HPDE6-E6E7 (cell line): ENCODE measurements at regions not wholly inside any gene's neighbourhood (a gene's known extent, or its start where the extent isn't known, plus 50 kb on each side); places are given as distances from the start of the nearest gene placed in this dataset.

Experiments
- DNase-seq: peaks from one replicate; pipeline ENCODE4 v3.0.0; 2011; ENCODE audit warnings: missing footprints; ENCODE audit errors: extremely low spot score

DNA sequence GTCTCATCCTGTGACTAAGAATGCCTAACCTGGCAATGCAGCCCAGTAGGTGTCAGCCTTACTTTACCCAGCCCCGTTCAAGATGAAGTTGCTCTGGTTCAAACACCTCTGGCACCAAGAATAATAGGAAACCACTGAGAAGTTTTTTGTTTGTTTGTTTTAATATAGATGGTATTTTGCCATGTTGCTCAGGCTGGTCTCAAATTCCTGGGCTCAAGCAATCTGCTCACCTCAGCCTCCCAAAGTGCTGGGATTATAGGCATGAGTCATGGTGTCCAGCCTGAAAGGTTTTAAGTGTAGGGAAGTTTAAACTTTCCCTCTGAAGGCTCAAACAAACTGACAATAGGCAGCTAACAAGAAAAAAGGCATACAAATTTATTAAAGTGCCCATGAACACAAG is 51.2 kb upstream of the ABCC4 start:
- no peak for DNase-seq

DNA sequence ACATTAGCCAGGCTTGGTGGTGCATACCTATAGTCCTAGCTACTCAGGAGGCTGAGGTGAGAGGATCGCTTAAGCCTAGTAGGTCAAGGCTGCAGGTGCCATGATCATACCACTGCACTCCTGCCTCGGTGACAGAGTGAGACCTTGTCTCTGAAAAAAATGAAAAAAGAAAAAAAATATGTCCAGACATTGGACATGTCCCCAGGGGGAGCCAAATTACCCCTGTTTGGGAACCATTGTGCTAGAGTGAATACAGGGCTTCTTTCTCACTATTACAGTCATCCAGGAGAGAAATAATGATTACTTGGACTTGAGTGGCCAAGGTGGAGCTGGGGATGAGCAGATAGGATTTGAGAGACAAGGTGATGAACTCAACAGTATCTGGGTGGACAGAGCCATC is 52.9 kb upstream of the ABCC4 start:
- no peak for DNase-seq

DNA sequence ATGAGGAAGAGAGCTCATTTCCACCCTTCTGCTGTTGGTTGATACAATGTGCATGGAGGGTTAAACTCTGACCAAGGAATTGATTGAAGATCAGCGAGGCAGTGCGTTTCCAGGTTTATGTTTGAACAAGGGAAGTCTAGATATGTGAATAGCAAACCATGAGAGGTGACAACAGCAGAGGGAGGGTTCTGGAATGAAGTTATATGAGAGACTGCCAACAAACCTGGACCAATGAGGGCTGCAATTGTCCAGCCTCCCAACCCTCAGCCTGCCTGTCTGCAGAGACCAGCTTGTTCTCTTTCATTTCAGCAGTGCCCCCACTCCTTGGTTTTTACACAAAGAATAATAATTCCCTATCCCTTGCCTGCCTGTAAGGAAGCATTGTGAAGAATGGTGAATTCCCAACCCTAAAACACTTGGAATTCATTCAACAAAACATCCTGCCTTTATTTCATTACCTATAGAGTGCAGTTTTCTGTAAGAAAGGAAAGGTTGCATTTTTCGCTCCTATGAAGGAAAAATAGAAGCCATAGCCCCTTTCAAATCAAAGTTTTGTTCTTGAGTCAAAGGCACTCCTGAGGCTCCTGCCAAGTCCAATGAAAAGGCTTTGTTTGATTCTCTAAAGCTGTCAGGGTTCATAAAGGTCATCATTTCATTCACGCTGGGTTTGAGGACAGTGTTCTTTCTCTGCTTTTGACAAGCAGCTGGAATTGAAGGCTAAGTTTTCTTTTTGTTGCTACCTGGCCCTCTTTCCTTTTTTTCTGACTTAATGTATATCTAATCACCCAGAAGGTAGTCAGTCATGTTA is 53.6 kb upstream of the ABCC4 start:
- no peak for DNase-seq

DNA sequence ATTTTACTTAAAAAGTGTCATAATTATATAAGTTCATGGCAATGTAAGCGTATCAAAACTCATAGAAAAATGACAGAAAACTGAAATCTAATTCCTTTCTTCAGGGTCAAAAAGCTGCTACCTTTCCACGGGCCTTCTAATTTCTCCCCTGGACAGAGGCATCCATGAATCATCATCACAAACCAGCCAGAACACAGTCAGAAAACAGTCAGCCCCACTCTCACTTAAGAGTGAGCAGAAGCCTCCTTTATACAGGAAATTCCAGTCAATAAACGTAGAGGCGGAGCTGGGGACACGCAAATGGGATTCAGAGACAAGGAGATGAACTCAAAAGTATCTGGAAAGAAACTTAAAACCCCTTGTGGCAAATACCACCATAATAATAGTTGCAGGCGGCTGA is 54.2 kb upstream of the ABCC4 start:
- no peak for DNase-seq

DNA sequence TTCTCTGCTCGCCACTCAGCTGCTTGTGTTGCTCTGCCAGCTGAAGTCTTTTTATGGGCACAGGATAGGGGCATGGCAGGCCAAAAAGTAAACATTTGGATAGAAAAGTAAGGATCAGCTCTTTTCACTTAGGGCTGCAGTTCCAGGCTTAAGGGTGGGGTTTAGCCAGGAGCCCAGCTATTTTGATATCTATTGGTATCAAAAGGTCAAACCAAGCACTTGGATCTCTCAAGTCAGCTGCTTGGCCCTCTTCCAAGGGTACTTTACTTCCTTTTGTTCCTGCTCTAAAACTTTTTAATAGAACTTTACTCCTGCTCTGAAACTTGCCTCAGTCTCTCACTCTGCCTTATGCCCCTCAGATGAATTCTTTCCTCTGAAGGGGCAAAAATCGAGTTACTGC is 55.7 kb upstream of the ABCC4 start:
- DNase-seq, result no peak

GRCh38 chr13:95357875-95358274 is 56.6 kb upstream of the ABCC4 start:
- DNase-seq, result no peak

- no peak for DNase-seq
Measured at GRCh38 chr13:95360052-95360451, 58.8 kb upstream of the ABCC4 start.

DNA sequence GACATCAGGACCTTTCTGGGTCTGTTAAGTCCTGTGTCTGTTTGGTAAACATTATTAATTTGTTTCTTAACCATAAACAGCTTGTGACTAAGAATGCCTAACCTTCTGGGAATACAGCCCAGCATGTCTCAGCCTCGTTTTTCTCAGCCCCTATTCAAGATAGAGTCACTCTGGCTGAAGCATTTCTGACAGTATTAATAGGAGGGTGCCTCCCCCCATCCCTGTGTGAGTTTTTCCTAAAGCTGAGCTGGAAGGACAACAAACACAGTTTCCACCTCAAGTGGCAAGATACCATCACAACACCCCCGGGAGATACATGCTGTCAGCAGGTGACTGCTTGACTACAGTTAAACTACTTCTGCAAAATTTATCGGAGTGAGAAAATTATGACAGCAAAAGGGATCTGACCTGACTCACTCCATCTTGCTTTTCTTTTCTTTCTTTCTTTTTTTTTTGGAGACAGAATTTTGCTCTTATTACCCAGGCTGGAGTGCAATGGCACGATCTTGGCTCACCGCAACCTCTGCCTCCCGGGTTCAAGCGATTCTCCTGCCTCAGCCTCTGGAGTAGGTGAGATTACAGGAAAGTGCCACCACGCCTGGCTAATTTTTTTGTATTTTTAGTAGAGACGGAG is 59.3 kb upstream of the ABCC4 start:
- no peak for DNase-seq

DNA sequence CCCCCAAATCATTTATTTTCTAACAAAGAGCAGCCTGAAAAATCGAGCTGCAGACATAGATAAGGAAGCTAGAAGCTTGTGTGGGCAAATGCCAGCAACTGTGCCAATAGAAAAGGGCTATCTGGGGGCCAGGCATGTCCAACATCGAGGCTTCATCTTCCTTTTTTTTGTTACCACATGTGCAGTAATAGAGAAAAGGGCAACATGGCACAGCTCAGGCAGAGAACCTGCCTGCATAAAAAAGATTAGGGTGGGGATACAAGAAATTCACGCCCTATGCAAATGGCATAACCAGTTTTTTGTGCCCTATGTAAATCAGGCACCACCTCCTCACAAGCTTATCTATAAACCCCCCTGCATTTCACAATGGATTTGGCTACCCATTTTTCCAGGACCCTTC is 60.4 kb upstream of the ABCC4 start:
- DNase-seq, result no peak

DNA sequence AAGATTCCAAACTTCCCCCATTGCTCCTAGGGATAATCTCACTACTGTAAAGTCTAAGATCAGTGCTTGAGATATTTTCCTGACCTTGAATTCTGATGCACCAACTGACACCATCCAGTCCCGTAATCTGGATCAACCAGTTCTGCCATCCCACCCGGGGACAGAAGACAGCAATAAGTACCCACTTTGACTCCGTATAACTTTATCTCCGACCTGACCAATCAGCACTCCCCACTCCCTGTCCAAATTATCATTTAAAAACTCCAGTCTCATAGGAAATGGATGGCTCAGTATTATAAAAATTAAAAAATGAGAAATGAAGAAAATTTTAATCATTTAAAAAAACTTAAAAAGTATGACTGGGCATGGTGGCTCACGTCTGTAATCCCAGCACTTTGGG is 61.4 kb upstream of the ABCC4 start:
- no peak for DNase-seq

DNA sequence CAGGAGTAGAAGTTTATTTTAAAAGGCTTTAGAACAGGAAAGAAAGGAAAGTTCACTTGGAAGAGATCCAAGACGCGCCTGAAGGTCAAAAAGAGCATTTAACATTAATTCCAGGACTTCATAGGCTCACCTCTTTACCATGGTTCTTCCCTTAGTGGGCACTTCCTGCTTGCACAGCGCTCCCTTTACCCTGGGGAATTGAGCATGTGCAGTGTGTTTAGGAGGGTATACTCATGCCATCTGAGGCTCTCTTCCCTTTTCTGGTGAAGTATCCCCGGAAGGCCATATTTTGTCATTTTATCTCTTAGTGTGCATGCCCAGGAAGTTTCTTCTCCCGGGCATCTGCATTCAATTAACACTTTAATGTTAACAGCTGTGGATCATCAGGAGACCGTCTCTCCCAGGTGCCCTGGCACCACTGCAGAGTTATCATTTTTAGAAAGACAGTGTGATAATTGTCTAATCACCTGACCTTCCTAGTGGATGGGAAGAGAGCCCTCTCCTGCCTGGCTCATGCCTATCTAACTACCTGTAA is 66.1 kb upstream of the ABCC4 start:
- no peak for DNase-seq

DNA sequence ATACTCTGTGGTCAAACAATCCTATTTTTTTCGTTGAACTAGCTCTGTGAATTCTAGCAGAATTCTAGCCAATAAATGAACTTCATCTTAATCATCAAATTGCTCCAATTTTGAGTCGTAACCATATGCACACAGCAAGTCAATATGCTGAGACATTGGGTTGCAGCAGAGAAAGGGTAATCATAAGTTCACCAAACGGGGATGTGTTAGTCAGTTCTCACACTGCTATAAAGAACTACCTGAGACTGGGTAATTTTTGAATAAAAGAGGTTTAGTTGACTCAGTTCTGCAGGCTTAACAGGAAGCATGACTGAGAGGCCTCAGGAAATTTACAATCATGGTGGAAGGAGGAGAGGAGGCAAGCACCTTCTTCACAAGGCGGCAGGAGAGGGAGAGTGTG is 67.7 kb upstream of the ABCC4 start:
- no peak for DNase-seq

DNA sequence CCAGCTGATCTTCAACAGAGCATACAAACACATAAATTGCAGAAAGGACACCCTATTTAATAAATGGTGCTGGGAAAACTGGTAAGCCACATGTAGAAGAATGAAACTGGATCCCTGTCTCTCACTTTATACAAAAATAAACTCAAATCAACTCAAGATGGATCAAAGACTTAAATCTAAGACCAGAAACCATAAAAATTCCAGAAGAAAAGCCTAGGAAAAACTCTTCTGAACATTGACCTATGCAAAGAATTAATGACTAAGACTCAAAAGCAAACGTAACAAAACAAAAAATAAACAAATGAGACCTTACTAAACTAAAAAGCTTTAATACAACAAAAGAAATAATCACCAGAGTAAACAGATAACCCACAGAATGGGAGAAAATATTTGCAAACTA is 74.5 kb upstream of the ABCC4 start:
- no peak for DNase-seq

- DNase-seq, result no peak
Measured at GRCh38 chr13:95378603-95379002, 77.4 kb upstream of the ABCC4 start.

GRCh38 chr13:95380468-95381211 is 79.4 kb upstream of the ABCC4 start:
- peak; percentile 73 for DNase-seq

- DNase-seq, result no peak
Measured at GRCh38 chr13:95381212-95381527, 79.9 kb upstream of the ABCC4 start.

GRCh38 chr13:95382411-95382810 is 81.2 kb upstream of the ABCC4 start:
- DNase-seq, result no peak

GRCh38 chr13:95382916-95383315 is 81.7 kb upstream of the ABCC4 start:
- DNase-seq, result no peak

DNA sequence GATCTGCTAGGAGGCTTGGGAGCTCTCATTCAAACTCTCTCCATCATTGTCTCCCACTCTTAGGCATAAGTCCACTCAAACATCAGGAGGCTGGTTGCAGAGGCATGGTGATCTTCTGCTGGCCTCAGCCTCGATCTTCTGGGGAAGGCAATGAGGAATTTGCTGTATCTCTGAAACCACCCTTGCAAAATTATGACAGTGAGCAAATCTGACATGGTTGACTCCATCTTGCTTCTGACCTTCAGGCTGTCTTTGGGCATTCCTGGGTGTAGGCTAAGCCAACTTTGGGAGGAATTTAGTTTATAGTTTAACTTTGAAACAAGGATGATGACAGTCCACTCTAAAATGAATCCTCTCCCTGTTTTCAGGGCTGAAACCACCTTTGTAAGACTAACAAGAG is 84.1 kb upstream of the ABCC4 start:
- DNase-seq, result no peak

DNA sequence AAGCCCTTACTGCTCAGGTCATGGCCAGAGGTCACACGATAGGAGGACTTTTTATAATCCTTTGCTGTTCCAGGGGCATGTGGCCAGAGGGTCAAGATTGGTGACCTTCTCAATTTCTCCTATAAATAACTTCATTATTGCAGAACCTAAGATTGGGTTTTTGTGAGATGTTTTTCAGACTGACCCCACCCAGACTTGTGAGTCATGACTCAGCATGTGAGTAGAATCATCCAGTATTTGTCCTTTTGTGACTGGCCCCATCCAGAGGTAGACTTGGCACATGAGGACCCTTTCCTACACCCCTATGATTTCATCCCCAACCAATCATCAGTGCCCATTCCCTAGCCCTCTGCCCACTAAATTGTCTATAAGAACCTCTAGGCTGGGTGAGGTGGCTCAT is 84.5 kb upstream of the ABCC4 start:
- no peak for DNase-seq

DNA sequence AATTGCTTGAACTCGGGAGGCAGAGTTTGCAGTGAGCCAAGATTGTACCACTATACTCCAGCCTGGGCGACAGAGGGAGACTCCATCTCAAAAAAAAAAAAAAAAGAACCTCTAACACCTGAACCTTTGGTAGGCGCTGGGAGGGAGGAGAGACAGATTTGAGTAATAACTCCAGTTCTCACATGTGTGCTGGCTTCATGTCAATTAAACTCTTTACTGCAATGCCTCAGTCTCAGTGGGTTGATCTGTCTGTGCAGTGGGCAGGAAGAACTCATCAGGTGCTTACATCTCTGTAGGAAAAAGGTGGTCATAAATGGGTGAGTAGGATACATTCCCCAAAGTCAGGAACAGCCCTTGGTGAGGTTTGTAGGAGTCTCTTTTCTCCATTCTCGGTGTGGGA is 85.1 kb upstream of the ABCC4 start:
- no peak for DNase-seq

DNA sequence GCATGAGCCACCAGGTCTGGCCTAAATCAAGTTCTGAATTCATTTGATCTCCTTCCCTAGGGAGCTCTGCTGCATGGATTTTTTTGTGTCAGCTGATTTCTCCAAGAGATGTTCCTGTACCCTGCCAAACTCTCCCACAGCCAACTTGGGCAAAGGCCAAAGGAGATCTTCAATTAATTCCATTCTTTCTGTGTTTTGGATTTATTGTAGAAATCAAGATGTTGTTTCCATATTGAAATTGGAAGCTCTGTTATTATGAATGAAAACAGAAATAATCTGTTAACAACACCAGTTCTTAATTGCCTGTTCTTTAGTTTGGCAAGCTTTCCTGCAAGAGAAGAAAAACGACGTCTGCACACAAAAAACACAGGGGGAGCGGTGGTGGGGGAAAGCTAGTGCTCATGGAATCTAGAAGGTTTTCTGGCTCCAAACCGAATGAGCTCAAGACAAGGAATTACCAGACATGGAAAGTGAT is 86.5 kb upstream of the ABCC4 start:
- no peak for DNase-seq
